Transverse colon (tissue), 4 donors: ENCODE measurements at regions not wholly inside any gene's neighbourhood (a gene's known extent, or its start where the extent isn't known, plus 50 kb on each side); places are given as distances from the start of the nearest gene placed in this dataset.

Experiments used
- DNase-seq: peaks from one replicate; pipeline ENCODE4 v3.0.0-alpha.2; 2019
- H3K27ac ChIP-seq, 4 donors: fragments of 200-600 bp; sonication (generic); 2 replicates each; pipeline ENCODE4 v1.5.1; 2016 to 2018; ENCODE audit warnings: inconsistent platforms in 4 of 4
- H3K27me3 ChIP-seq: fragments of 200-600 bp; sonication (generic); 2 replicates; pipeline ENCODE4 v1.5.1; 2017; ENCODE audit warnings: inconsistent platforms
- H3K36me3 ChIP-seq, 4 donors: fragments of 200-600 bp; sonication (generic); 2 replicates each; pipeline ENCODE4 v1.5.1; 2017 to 2019; ENCODE audit warnings: inconsistent platforms in 4 of 4
- H3K4me1 ChIP-seq, 4 donors: fragments of 200-600 bp; sonication (generic); 2 replicates each; pipeline ENCODE4 v1.5.1; 2017 to 2020; ENCODE audit warnings: inconsistent platforms in 4 of 4
- H3K4me3 ChIP-seq, 4 donors: fragments of 200-600 bp; sonication (generic); 1 replicate in 1 of 4; 2 replicates in 3 of 4; pipeline versions ENCODE4 v1.5.1 to v1.6.1; 2017 to 2019; ENCODE audit warnings: inconsistent platforms in 4 of 4
- H3K9me3 ChIP-seq, 2 donors: fragments of 200-600 bp; sonication (generic); 2 replicates each; pipeline ENCODE4 v1.5.1; 2017 to 2019; ENCODE audit warnings: inconsistent platforms in 2 of 2
- EP300 ChIP-seq: sonication (generic); formaldehyde crosslinking; IDR thresholded peaks from one replicate; pipeline ENCODE4 v1.6.1; 2017; ENCODE audit warnings: antibody characterized with exemption, low read depth
- POLR2A ChIP-seq: fragments of 450-650 bp; IDR thresholded peaks from one replicate; pipeline ENCODE4 v1.6.1; 2016; ENCODE audit warnings: antibody characterized with exemption, mild to moderate bottlenecking, moderate library complexity
- POLR2AphosphoS5 ChIP-seq, 3 donors: sonication (generic); formaldehyde crosslinking; IDR thresholded peaks; one replicate each; pipeline ENCODE4 v1.6.1; 2016; ENCODE audit warnings: antibody characterized with exemption in 3 of 3
- WGBS, 2 donors: methylation state at CpG; one replicate each; pipeline ENCODE4 v1.1.5; 2018; ENCODE audit warnings: low coverage in 1 of 2; 5-methylcytosine and 5-hydroxymethylcytosine counted together
- in situ Hi-C, 4 donors: fragments of 200-750 bp; cut with MboI; loops; one replicate each; pipeline versions ENCODE4 v1.15.0 to v1.15.1; 2017; ENCODE audit warnings: low sequenced_read_pairs in 3 of 4, low pct_ligation_motif_present in 1 of 4, low pct_unique_long_range_greater_than_20kb in 1 of 4
- intact Hi-C: fragments of 100-400 bp; cut with DNase I; formaldehyde crosslinking; loops from one replicate; pipeline ENCODE4 v1.15.1; 2023; ENCODE audit warnings: low total_unique reads
- TF ChIP-seq, protein P1 (sequence below), 5 experiments: fragments of 200-600 bp in 3 of 5; fragments of 450-650 bp in 2 of 5; sonication (generic) in 3 of 5; IDR thresholded peaks; 1 replicate in 2 of 5; 2 replicates in 3 of 5; pipeline ENCODE4 v1.5.1; 2016 to 2017; ENCODE audit warnings: antibody characterized with exemption in 5 of 5, inconsistent platforms in 3 of 5, mild to moderate bottlenecking in 2 of 5, moderate library complexity in 1 of 5

DNA sequence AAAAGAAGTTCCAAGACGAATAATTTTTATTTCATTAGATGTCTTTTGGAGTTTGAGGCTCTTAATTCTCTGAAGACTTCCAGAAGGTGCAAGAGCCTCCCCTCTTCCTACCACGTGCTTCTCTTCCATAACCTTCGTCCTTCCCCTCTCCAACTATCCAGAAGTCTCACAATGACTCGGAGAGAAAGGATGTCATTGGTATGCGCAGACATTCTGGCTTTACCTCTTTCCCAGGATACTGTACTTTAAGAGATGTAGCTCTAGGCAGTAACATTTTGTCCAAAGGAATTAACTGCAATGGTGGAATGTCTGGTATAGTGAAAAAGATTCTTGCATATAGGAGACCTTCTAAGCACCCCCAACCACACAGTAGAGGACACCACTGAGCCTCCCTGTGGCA, 249.0 kb upstream of the OSR1 start:
- Histone ChIP-seq H3K27ac (no peak overlapping the region), H3K4me1 (no peaks in the 10 kb centered on the region), H3K27me3 (no peaks in the 10 kb centered on the region), H3K4me3 (no peak overlapping the region), H3K36me3 (no peaks in the 10 kb centered on the region), H3K9me3 (no peaks in the 10 kb centered on the region)
- intact Hi-C loops (no loop called here), in situ Hi-C loops (no loop called here)
- WGBS, 2 donors, result 61% methylated on average over 5 of the region's 5 CpGs; no CpG with 5 or more reads in 1 of the 2 donors
- TF ChIP-seq POLR2A (no peak), EP300 (no peak), POLR2AphosphoS5 (IDR thresholded peaks at IDR 0.05) (no peak)
- TF ChIP-seq, protein P1, sequence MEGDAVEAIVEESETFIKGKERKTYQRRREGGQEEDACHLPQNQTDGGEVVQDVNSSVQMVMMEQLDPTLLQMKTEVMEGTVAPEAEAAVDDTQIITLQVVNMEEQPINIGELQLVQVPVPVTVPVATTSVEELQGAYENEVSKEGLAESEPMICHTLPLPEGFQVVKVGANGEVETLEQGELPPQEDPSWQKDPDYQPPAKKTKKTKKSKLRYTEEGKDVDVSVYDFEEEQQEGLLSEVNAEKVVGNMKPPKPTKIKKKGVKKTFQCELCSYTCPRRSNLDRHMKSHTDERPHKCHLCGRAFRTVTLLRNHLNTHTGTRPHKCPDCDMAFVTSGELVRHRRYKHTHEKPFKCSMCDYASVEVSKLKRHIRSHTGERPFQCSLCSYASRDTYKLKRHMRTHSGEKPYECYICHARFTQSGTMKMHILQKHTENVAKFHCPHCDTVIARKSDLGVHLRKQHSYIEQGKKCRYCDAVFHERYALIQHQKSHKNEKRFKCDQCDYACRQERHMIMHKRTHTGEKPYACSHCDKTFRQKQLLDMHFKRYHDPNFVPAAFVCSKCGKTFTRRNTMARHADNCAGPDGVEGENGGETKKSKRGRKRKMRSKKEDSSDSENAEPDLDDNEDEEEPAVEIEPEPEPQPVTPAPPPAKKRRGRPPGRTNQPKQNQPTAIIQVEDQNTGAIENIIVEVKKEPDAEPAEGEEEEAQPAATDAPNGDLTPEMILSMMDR (IDR thresholded peaks at IDR 0.05), result no peak
- DNase-seq, result no peak

DNA sequence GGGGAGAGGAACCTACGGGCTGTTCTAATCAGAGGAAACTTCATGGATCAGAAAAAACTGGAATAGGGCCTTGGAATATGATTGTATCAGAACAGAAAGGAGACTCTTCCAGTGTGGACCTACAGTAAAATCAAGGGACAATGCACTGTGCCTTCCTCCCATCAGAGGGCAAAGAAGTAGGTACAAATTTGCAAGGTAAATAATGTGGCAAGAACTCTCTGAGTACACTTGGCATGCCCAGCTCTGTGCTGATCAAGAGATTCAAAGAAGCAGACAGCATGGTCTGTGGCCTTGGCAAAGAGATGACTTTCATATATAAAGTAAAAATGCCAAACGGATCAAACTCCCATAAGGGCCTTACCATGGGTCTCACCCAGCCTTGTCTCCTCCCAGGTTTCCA, 242.6 kb upstream of the OSR1 start:
- in situ Hi-C loops (no loop called here), intact Hi-C loops (no loop called here)
- 78 to 100% methylated on average over 1 to 2 of the region's 2 CpGs for WGBS, 2 donors
- DNase-seq, result no peak
- H3K36me3 ChIP-seq, result no peaks in the 10 kb centered on the region
- no peaks in the 10 kb centered on the region for H3K9me3 ChIP-seq
- TF ChIP-seq, protein P1 (IDR thresholded peaks at IDR 0.05), result no peak
- no peak for TF ChIP-seq EP300
- no peak for TF ChIP-seq POLR2AphosphoS5 (IDR thresholded peaks at IDR 0.05)
- TF ChIP-seq POLR2A, result no peak
- H3K4me3 ChIP-seq, result no peak overlapping the region
- no peaks in the 10 kb centered on the region for H3K27me3 ChIP-seq
- no peaks in the 10 kb centered on the region for H3K4me1 ChIP-seq
- H3K27ac ChIP-seq, result no peak overlapping the region

DNA sequence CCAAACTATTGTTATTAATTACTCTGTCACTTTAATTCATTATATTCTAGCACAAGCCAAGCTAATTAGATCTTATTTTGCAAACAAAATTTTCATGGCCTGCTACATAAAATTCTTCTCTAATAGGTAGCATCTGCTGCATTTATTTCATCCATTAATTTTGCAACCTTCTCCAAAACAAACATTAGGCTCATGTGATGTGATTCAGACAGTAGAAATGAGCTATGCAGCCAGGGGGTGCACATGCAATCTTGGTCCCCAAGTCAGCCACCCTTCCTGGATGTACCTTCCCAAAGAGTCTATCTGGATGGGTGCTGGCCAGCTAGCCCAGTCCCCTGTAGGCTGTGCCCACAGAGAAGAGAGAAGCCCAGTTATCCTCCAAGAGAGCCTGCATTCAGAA, 242.1 kb upstream of the OSR1 start:
- no peak overlapping the region for H3K27ac ChIP-seq
- H3K36me3 ChIP-seq, result no peaks in the 10 kb centered on the region
- TF ChIP-seq, protein P1 (IDR thresholded peaks at IDR 0.05), result no peak
- TF ChIP-seq POLR2AphosphoS5 (IDR thresholded peaks at IDR 0.05) (no peak), EP300 (no peak), POLR2A (no peak)
- H3K4me3 ChIP-seq, result no peak overlapping the region
- no peaks in the 10 kb centered on the region for H3K9me3 ChIP-seq
- in situ Hi-C loops (no loop called here), intact Hi-C loops (no loop called here)
- H3K27me3 ChIP-seq, result no peaks in the 10 kb centered on the region
- no peak for DNase-seq
- no peaks in the 10 kb centered on the region for H3K4me1 ChIP-seq

DNA sequence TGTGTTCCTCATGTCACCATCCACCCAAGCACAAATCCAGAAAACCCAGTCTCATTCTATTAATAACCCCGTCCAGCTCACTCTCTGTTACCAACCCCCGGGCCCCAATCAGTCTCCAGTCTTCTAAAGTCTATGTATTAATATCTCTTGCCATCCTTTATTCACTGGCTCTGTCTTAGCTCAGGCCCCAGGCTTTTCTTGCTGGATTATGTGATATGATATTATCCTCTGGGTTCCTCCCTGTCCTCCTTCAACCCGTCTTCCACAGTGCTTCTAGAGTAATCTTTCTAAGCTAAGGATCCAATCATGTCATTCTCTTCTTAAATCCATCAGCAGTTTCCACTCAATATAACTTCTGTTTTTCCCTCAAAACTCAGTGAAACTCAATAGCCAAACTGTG, 240.5 kb upstream of the OSR1 start:
- TF ChIP-seq POLR2AphosphoS5 (IDR thresholded peaks at IDR 0.05) (no peak), POLR2A (no peak), EP300 (no peak)
- TF ChIP-seq, protein P1 (IDR thresholded peaks at IDR 0.05), result no peak
- Histone ChIP-seq H3K27ac (no peak overlapping the region), H3K4me1 (no peaks in the 10 kb centered on the region), H3K36me3 (no peaks in the 10 kb centered on the region), H3K9me3 (no peaks in the 10 kb centered on the region), H3K27me3 (no peaks in the 10 kb centered on the region), H3K4me3 (no peak overlapping the region)
- in situ Hi-C loops, result no loop called here
- no peak for DNase-seq
- intact Hi-C loops, result no loop called here
- WGBS, 2 donors, result 77 to 79% methylated on average over 3 of the region's 3 CpGs
